ENCODE measurements at regions not wholly inside any gene's neighbourhood (a gene's known extent, or its start where the extent isn't known, plus 50 kb on each side); places are given as distances from the start of the nearest gene placed in this dataset.

- H3K4me1 Mint-ChIP-seq (ENCODE audit: low read depth), result no peaks in the 10 kb centered on the region
- no peaks in the 10 kb centered on the region for H3K36me3 Mint-ChIP-seq (ENCODE audit: insufficient read depth)
- H3K27me3 Mint-ChIP-seq, result peaks cover 7% of the 10 kb centered on the region
- H3K4me3 Mint-ChIP-seq (ENCODE audit: low read depth), result no peak overlapping the region
- no peak for TF ChIP-seq CTCF (IDR thresholded peaks at IDR 0.05; ENCODE audit: unreplicated experiment)
- H3K27ac Mint-ChIP-seq, result no peak overlapping the region
- no peak for DNase-seq (ENCODE audit: low spot score, unreplicated experiment)
- no peaks in the 10 kb centered on the region for H3K9me3 Mint-ChIP-seq (ENCODE audit: low read depth)
These were observed 140.9 kb downstream of the GALC start for GRCh38 chr14:87852107-87852506.

- Mint-ChIP-seq H3K36me3 (ENCODE audit: insufficient read depth) (no peaks in the 10 kb centered on the region), H3K27me3 (peaks cover 7% of the 10 kb centered on the region), H3K9me3 (ENCODE audit: low read depth) (no peaks in the 10 kb centered on the region), H3K4me1 (ENCODE audit: low read depth) (no peaks in the 10 kb centered on the region), H3K4me3 (ENCODE audit: low read depth) (no peak overlapping the region), H3K27ac (no peak overlapping the region)
- DNase-seq (ENCODE audit: low spot score, unreplicated experiment), result no peak
- no peak for TF ChIP-seq CTCF (IDR thresholded peaks at IDR 0.05; ENCODE audit: unreplicated experiment)
These were observed 141.8 kb downstream of the GALC start for GRCh38 chr14:87851190-87851589.

- Mint-ChIP-seq H3K27me3 (peaks cover 3% of the 10 kb centered on the region), H3K9me3 (ENCODE audit: low read depth) (no peaks in the 10 kb centered on the region), H3K4me1 (ENCODE audit: low read depth) (no peaks in the 10 kb centered on the region), H3K36me3 (ENCODE audit: insufficient read depth) (no peaks in the 10 kb centered on the region), H3K4me3 (ENCODE audit: low read depth) (no peak overlapping the region), H3K27ac (no peak overlapping the region)
- no peak for DNase-seq (ENCODE audit: low spot score, unreplicated experiment)
- no peak for TF ChIP-seq CTCF (IDR thresholded peaks at IDR 0.05; ENCODE audit: unreplicated experiment)
These were observed 145.7 kb downstream of the GALC start for GRCh38 chr14:87847216-87847755.

GRCh38 chr14:87840906-87841305 lies 152.1 kb downstream of the GALC start:
- peaks cover 3% of the 10 kb centered on the region for H3K27me3 Mint-ChIP-seq
- no peak overlapping the region for H3K27ac Mint-ChIP-seq
- no peaks in the 10 kb centered on the region for H3K4me1 Mint-ChIP-seq (ENCODE audit: low read depth)
- peaks cover 3% of the 10 kb centered on the region for H3K9me3 Mint-ChIP-seq (ENCODE audit: low read depth)
- H3K36me3 Mint-ChIP-seq (ENCODE audit: insufficient read depth), result no peaks in the 10 kb centered on the region
- H3K4me3 Mint-ChIP-seq (ENCODE audit: low read depth), result no peak overlapping the region
- TF ChIP-seq CTCF (IDR thresholded peaks at IDR 0.05; ENCODE audit: unreplicated experiment), result no peak
- DNase-seq (ENCODE audit: low spot score, unreplicated experiment), result no peak

- TF ChIP-seq CTCF (IDR thresholded peaks at IDR 0.05; ENCODE audit: unreplicated experiment), result no peak
- H3K27ac Mint-ChIP-seq, result no peak overlapping the region
- H3K9me3 Mint-ChIP-seq (ENCODE audit: low read depth), result peaks cover 3% of the 10 kb centered on the region
- no peak for DNase-seq (ENCODE audit: low spot score, unreplicated experiment)
- no peak overlapping the region for H3K4me3 Mint-ChIP-seq (ENCODE audit: low read depth)
- no peaks in the 10 kb centered on the region for H3K4me1 Mint-ChIP-seq (ENCODE audit: low read depth)
- no peaks in the 10 kb centered on the region for H3K36me3 Mint-ChIP-seq (ENCODE audit: insufficient read depth)
- H3K27me3 Mint-ChIP-seq, result peaks cover under 1% of the 10 kb centered on the region
These were observed 154.1 kb downstream of the GALC start for GRCh38 chr14:87838931-87839330.
